ENCODE measurements at regions not wholly inside any gene's neighbourhood (a gene's known extent, or its start where the extent isn't known, plus 50 kb on each side); places are given as distances from the start of the nearest gene placed in this dataset.

- no peak for TF ChIP-seq CTCF (conservative IDR thresholded peaks at IDR 0.05)
- TF ChIP-seq ZFX (IDR thresholded peaks at IDR 0.05), result no peak
Measured at GRCh38 chr5:100755435-100755834, 147.6 kb downstream of the ST8SIA4 start.

Measured in C4-2B (cell line).